ENCODE measurements at regions not wholly inside any gene's neighbourhood (a gene's known extent, or its start where the extent isn't known, plus 50 kb on each side); places are given as distances from the start of the nearest gene placed in this dataset.

- no peak for TF ChIP-seq CTCF (conservative IDR thresholded peaks at IDR 0.05 in 1 of 2, IDR thresholded peaks at IDR 0.05 in 1 of 2; ENCODE audit: low read depth in 1 of 2, low read length in 2 of 2)
- Histone ChIP-seq H3K9ac (ENCODE audit: insufficient read depth, low read length) (no peak overlapping the region), H3K9me3 (ENCODE audit: control insufficient read depth, insufficient read depth, low read depth, low read length) (no peaks in the 10 kb centered on the region), H3K4me3 (replicated peaks in 1 of 4; ENCODE audit: control extremely low read depth in 1 of 4, insufficient read depth in 1 of 4, low read depth in 3 of 4, low read length in 4 of 4) (no peak overlapping the region), H3K27me3 (ENCODE audit: control insufficient read depth, insufficient read depth, low read length) (no peaks in the 10 kb centered on the region), H3K4me2 (ENCODE audit: extremely low read depth, insufficient read depth, low read length) (no peak overlapping the region), H3K4me1 (ENCODE audit: control insufficient read depth, extremely low read depth, insufficient read depth, low read length) (peaks cover 11% of the 10 kb centered on the region), H4K20me1 (ENCODE audit: control insufficient read depth, extremely low read depth, insufficient read depth, low read length) (no peaks in the 10 kb centered on the region), H3K27ac (ENCODE audit: insufficient read depth, low read length) (no peak overlapping the region), H3K36me3 (ENCODE audit: control insufficient read depth, insufficient read depth, low read length) (no peaks in the 10 kb centered on the region), H3K79me2 (ENCODE audit: control insufficient read depth, insufficient read depth, low read length) (no peaks in the 10 kb centered on the region), H2AFZ (ENCODE audit: low read length) (no peak overlapping the region)
- no peak for DNase-seq (ENCODE audit: low read depth in 2 of 2)
Observed at GRCh38 chr13:44223770-44224444, 149.7 kb upstream of the SERP2 start.

- no peak overlapping the region for H3K4me2 ChIP-seq (ENCODE audit: extremely low read depth, insufficient read depth, low read length)
- TF ChIP-seq EZH2 (IDR thresholded peaks at IDR 0.05; ENCODE audit: low read length, missing control alignments) (no peak), CTCF (conservative IDR thresholded peaks at IDR 0.05 in 1 of 2, IDR thresholded peaks at IDR 0.05 in 1 of 2; ENCODE audit: low read depth in 1 of 2, low read length in 2 of 2) (no peak)
Observed at GRCh38 chr13:44224450-44225149, 149.0 kb upstream of the SERP2 start.

GRCh38 chr13:44229371-44230030, 144.1 kb upstream of the SERP2 start:
- Histone ChIP-seq H3K36me3 (ENCODE audit: control insufficient read depth, insufficient read depth, low read length) (no peaks in the 10 kb centered on the region), H3K4me1 (ENCODE audit: control insufficient read depth, extremely low read depth, insufficient read depth, low read length) (peaks cover 7% of the 10 kb centered on the region), H2AFZ (ENCODE audit: low read length) (no peak overlapping the region), H3K79me2 (ENCODE audit: control insufficient read depth, insufficient read depth, low read length) (no peaks in the 10 kb centered on the region), H3K27ac (ENCODE audit: insufficient read depth, low read length) (no peak overlapping the region), H3K4me2 (ENCODE audit: extremely low read depth, insufficient read depth, low read length) (no peak overlapping the region), H3K4me3 (replicated peaks in 1 of 4; ENCODE audit: control extremely low read depth in 1 of 4, insufficient read depth in 1 of 4, low read depth in 3 of 4, low read length in 4 of 4) (no peak overlapping the region), H3K9ac (ENCODE audit: insufficient read depth, low read length) (no peak overlapping the region), H3K27me3 (ENCODE audit: control insufficient read depth, insufficient read depth, low read length) (no peaks in the 10 kb centered on the region), H4K20me1 (ENCODE audit: control insufficient read depth, extremely low read depth, insufficient read depth, low read length) (no peaks in the 10 kb centered on the region), H3K9me3 (ENCODE audit: control insufficient read depth, insufficient read depth, low read depth, low read length) (no peaks in the 10 kb centered on the region)
- TF ChIP-seq CTCF (conservative IDR thresholded peaks at IDR 0.05 in 1 of 2, IDR thresholded peaks at IDR 0.05 in 1 of 2; ENCODE audit: low read depth in 1 of 2, low read length in 2 of 2) (no peak), EZH2 (IDR thresholded peaks at IDR 0.05; ENCODE audit: low read length, missing control alignments) (no peak)
- DNase-seq (ENCODE audit: low read depth in 2 of 2) = no peak

More at GRCh38 chr13:44224450-44225149, 149.0 kb upstream of the SERP2 start:
- H4K20me1 ChIP-seq (ENCODE audit: control insufficient read depth, extremely low read depth, insufficient read depth, low read length) = no peaks in the 10 kb centered on the region
- H3K27me3 ChIP-seq (ENCODE audit: control insufficient read depth, insufficient read depth, low read length) = no peaks in the 10 kb centered on the region
- H3K27ac ChIP-seq (ENCODE audit: insufficient read depth, low read length) = no peak overlapping the region
- peaks cover 9% of the 10 kb centered on the region for H3K4me1 ChIP-seq (ENCODE audit: control insufficient read depth, extremely low read depth, insufficient read depth, low read length)
- DNase-seq (ENCODE audit: low read depth in 2 of 2) = peak in 1 of 2 donors; percentile 83
- H3K4me3 ChIP-seq (replicated peaks in 1 of 4; ENCODE audit: control extremely low read depth in 1 of 4, insufficient read depth in 1 of 4, low read depth in 3 of 4, low read length in 4 of 4) = no peak overlapping the region
- H3K36me3 ChIP-seq (ENCODE audit: control insufficient read depth, insufficient read depth, low read length) = no peaks in the 10 kb centered on the region
- H2AFZ ChIP-seq (ENCODE audit: low read length) = no peak overlapping the region
- no peaks in the 10 kb centered on the region for H3K9me3 ChIP-seq (ENCODE audit: control insufficient read depth, insufficient read depth, low read depth, low read length)
- H3K9ac ChIP-seq (ENCODE audit: insufficient read depth, low read length) = no peak overlapping the region
- H3K79me2 ChIP-seq (ENCODE audit: control insufficient read depth, insufficient read depth, low read length) = no peaks in the 10 kb centered on the region

All from fibroblast of lung (primary cell).